ENCODE measurements at regions not wholly inside any gene's neighbourhood (a gene's known extent, or its start where the extent isn't known, plus 50 kb on each side); places are given as distances from the start of the nearest gene placed in this dataset.
A peak's percentile ranks its signal among the peaks of the same experiment; 100 is the strongest.

GRCh38 chr10:90579602-90580242, 278.1 kb downstream of the HTR7 start:
- H3K4me3 ChIP-seq = no peak overlapping the region
- no peaks in the 10 kb centered on the region for H3K9me3 ChIP-seq
- ATAC-seq = peak; percentile 70 to 86; a peak in 4 of 6 replicates
- no peak for FAIRE-seq
- ChIA-PET CTCF (interaction anchor here (1.5 kb wide), 1 partner anchor 15 kb away, joined by 3 read pairs; no protein-coding TSS in a partner anchor), POLR2A (no interaction called here)
- no peaks in the 10 kb centered on the region for H3K4me1 ChIP-seq
- no peak overlapping the region for H3K27ac ChIP-seq
- peak in 1 of 2 experiments; percentile 38 for DNase-seq (ENCODE audit: low read depth in 1 of 2, low spot score in 1 of 2)
- no peak overlapping the region for H3K4me2 ChIP-seq
- TF ChIP-seq JUN (IDR thresholded peaks at IDR 0.05) (no peak), MAZ (IDR thresholded peaks at IDR 0.05; ENCODE audit: borderline replicate concordance, low read depth, low read length) (no peak), GATA3 (IDR thresholded peaks at IDR 0.05; ENCODE audit: borderline replicate concordance) (no peak), ZC3H11A (IDR thresholded peaks at IDR 0.05) (no peak), PHF8 (IDR thresholded peaks at IDR 0.05; ENCODE audit: borderline replicate concordance, low read depth) (no peak), HEYL (CRISPR knock-in tag; IDR thresholded peaks at IDR 0.05) (no peak), RAD21 (conservative IDR thresholded peaks at IDR 0.05 in 1 of 2, IDR thresholded peaks at IDR 0.05 in 1 of 2) (no peak), KDM5A (IDR thresholded peaks at IDR 0.05) (no peak), POLR2AphosphoS2 (conservative IDR thresholded peaks at IDR 0.05; ENCODE audit: low read length) (no peak), ZFP36 (IDR thresholded peaks at IDR 0.05; ENCODE audit: borderline replicate concordance, partially characterized antibody) (no peak), POLR2A (IDR thresholded peaks at IDR 0.05; ENCODE audit: low read length) (no peak), KDM1A (IDR thresholded peaks at IDR 0.05; ENCODE audit: low read depth) (no peak), FOXS1 (CRISPR knock-in tag; IDR thresholded peaks at IDR 0.05) (no peak), BCL3 (IDR thresholded peaks at IDR 0.05) (no peak), HDAC2 (IDR thresholded peaks at IDR 0.05) (no peak)
- 0% methylated on average over 1 of the region's 1 CpG for WGBS (ENCODE audit: missing lambda C conversion rate)

- Histone ChIP-seq H3K27ac (no peak overlapping the region), H3K4me1 (no peaks in the 10 kb centered on the region), H3K9me3 (no peaks in the 10 kb centered on the region), H3K4me2 (no peak overlapping the region), H3K4me3 (no peak overlapping the region)
- ChIA-PET CTCF (interaction anchor here (2.0 kb wide), 1 partner anchor 9 kb away, joined by 4 read pairs; no protein-coding TSS in a partner anchor), POLR2A (no interaction called here)
- FAIRE-seq = no peak
- DNase-seq (ENCODE audit: low read depth in 1 of 2, low spot score in 1 of 2) = no peak
- WGBS (ENCODE audit: missing lambda C conversion rate) = 13% methylated on average over 3 of the region's 3 CpGs
- TF ChIP-seq ESRRA (IDR thresholded peaks at IDR 0.05; ENCODE audit: borderline replicate concordance, low read length) (no peak), CTCF (IDR thresholded peaks at IDR 0.05) (no peak), FOXS1 (CRISPR knock-in tag; IDR thresholded peaks at IDR 0.05) (no peak), EP300 (IDR thresholded peaks at IDR 0.05) (no peak), CEBPB (IDR thresholded peaks at IDR 0.05) (no peak), RAD21 (conservative IDR thresholded peaks at IDR 0.05 in 1 of 2, IDR thresholded peaks at IDR 0.05 in 1 of 2) (no peak), USF2 (IDR thresholded peaks at IDR 0.05) (no peak), HMGXB4 (CRISPR knock-in tag; IDR thresholded peaks at IDR 0.05; ENCODE audit: borderline replicate concordance) (no peak), EHF (CRISPR knock-in tag; IDR thresholded peaks at IDR 0.05) (no peak), POLR2A (IDR thresholded peaks at IDR 0.05; ENCODE audit: low read length) (no peak), NR3C1 (IDR thresholded peaks at IDR 0.05) (no peak), HES2 (IDR thresholded peaks at IDR 0.05) (no peak), NFE2L2 (conservative IDR thresholded peaks at IDR 0.05; ENCODE audit: low read length) (no peak), RFX5 (IDR thresholded peaks at IDR 0.05) (no peak), ZNF302 (CRISPR knock-in tag; IDR thresholded peaks at IDR 0.05) (no peak), ZFP36 (IDR thresholded peaks at IDR 0.05; ENCODE audit: borderline replicate concordance, partially characterized antibody) (no peak), ATOH8 (CRISPR knock-in tag; IDR thresholded peaks at IDR 0.05; ENCODE audit: low read depth) (no peak), MYC (IDR thresholded peaks at IDR 0.05; ENCODE audit: borderline replicate concordance, low read length) (no peak)
- no peak for ATAC-seq
Measured at GRCh38 chr10:90583416-90583815, 274.4 kb downstream of the HTR7 start.
